GM21619 (cell line): ENCODE measurements at regions not wholly inside any gene's neighbourhood (a gene's known extent, or its start where the extent isn't known, plus 50 kb on each side); places are given as distances from the start of the nearest gene placed in this dataset.

Experiments used
- ATAC-seq: cut with Tn5 transposase; IDR thresholded peaks from one replicate; pipeline ENCODE4 v1.9.1; 2021; ENCODE audit not compliant: unreplicated experiment

DNA sequence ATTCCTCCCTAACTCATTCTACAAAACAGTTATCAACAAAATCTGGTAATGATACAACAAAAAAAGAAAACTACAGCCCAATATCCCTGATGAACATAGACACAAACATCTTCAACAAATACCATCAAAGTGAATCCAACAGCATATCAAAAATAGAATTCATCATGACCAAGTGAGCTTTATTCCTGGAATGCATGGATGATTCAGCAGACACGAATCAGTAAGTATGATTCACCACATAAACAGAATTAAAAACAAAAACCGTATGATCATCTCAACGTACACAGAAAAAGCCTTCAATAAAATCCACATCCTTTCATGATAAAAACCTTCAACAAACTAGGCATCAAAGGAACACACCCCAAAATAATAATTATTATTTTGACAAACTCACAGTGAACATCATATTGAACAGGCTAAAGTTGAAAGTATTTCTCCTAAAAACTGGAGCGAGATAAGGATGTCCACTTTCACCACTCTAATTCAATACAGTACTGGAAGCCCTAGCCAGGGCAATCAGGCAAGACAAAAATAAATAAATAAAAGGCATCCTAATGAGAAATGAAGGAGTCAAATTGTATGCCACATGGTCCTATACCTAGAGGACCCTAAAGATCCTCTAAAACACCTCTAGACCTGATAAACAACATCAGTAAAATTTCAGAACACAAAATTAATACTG, 305.1 kb upstream of the RGMB start:
- no peak for ATAC-seq

DNA sequence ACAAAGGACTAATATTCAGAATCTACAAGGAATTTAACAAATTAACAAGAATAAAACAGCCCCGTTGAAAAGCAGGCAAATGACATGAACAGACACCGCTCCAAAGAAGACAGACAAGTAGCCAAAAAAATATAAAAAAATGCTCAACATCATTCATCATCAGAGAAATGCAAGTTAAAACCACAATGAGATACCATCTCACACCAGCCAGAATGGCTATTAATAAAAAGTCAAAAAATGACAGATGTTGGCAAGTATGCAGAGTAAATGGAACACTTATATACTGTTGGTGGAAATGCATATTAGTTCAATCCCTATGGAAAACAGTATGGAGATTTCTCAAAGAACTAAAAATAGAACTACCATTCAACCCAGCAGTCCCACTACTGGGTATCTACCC, 302.7 kb upstream of the RGMB start:
- no peak for ATAC-seq

DNA sequence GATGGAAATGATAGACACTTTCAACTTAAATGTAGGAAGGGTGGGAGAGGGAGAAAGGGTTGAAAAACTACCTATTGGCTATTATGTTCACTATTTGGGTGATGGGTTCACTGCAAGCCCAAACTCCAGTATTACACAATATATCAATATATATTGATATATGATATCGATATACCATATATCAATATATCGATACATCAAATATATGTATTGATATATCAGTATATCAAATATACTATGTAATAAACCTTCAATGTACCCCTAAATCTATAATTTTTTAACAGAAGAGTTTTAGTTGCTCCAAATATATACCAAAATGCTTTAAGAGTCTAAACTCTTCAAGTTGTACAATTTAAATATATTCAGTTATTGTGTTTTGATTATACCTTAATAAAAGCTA, 302.0 kb upstream of the RGMB start:
- ATAC-seq: no peak

DNA sequence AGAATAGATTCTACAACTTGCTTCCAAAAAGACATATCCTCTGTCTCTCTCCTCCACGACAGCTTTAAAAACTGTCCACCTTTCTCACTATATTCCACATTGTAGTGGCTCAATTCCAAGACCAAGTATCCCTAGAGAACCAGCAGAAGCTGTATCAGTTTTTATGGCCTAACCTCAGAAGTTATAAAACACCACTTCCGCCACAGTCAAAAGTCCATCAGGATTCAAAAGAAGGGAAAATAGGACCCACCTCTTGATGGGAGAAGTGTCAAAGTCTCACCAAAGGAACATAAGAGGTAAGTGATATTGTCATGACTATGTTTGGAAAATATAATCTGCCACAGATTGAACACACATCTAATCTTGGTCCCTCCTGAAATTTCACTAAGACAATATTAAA, 299.2 kb upstream of the RGMB start:
- ATAC-seq: no peak

DNA sequence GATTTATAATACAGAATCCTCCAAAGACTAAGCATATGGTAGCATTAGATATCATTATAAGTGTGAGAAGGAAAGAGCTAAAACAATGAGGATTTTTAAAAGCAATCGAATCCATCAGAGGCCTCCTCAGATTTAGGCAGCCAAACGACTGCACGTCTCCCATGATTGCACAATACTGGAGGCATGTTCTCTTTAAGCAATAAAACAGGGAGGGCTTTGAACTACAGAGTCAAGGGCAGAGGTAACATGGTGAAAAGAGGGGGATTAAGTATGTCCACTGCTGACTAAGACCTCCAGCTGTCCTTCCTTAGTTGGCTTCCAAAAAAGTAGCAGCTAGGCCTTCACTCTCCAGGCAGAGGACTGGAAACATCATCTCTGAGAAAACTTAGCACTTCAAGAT, 298.7 kb upstream of the RGMB start:
- ATAC-seq: no peak

DNA sequence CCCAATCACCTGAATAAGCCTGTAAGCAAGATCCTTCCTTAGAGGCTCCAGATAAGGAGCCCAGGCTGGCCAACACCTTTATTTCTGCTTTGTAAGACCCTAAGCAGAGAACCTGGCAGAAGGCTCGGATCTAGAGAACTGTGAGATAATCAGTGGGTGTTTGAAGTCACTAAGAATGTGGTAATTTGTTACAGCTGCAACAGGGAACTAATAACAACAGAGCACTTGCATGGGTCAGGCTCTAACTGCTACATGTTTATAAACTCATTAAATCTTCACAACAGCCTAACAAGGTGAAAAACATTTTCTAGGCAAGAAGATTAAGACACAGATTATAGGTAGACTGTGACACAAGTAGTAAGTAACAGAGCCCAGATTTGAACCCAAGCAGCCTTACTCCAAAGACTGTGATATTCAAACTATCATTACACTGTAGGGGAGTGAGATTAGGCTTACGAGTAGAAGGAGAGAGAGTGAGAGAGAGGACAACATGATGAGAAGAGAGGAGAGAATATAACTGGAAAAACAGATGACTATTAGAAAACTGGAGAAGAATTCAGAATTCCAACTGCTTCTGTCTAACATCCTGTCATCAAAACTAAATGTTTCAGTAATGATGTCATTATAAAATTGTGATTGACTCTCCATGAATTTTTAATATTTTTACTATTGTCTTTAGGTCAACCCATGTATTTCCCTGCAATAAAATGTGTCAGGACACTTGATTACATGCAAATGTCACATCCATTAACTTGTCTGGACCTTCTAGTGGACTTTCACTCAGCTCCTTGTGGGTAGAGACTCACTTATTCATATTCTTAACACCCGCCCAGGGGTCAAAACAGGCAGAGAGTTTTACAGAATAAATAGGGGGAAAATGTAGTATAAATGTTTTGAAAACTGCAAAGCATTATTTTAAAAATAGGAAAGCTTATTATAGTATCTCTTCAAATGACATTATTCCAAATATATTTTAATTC, 290.9 kb upstream of the RGMB start:
- ATAC-seq: no peak

DNA sequence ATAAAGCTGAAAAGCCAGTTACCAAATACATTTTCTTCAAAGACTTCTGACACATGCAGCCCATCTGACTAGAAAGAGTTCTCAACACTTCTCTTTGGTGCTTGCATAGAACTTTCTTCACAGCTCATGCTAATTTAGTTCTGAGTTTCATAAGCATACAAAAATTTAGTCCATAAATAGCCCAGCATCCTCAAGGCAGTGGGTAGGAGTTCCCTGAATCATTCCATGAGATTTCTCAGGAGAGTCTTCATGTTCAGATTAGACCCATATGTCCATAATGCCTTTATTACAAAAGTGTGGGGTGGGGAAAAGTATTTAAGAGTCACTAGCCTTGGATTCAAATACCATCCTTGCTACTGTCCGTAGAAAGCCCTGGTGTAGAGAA, 290.2 kb upstream of the RGMB start:
- no peak for ATAC-seq

DNA sequence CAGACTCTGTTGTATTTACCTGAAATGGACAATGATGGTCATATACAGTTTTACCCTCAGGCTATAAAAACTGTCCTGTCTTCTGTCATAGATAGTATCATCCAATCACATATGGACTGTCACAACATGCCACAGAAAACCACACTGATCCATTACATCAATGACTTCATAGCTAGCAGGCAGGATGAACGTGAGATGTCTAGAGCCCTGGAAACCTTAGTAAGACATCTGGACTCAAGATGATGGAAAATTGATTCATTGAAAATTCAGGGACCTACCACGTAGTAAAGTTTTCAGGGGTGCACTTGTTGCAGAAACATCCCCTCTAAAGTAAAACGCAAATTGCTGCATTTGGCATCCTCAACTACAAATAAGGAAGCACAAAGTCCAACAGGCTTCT, 284.4 kb upstream of the RGMB start:
- no peak for ATAC-seq

DNA sequence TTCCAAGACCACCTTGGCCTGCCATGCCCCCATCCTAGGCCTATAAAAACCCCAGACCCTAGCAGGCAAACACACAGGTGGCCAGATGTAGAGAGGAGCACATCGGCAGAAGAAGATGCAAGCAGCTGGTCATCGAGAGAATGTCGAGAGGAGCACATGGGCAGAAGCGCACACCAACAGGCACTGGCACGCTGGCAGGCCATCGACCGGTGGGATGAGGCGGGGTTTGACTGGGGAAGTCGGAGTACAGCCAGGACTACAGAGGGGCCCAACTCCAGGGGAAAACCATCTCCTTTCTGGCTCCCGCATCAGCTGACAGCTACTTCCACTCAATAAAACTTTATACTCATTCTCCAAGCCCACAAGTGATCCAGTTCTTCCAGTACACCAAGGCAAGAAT, 283.1 kb upstream of the RGMB start:
- ATAC-seq: no peak

DNA sequence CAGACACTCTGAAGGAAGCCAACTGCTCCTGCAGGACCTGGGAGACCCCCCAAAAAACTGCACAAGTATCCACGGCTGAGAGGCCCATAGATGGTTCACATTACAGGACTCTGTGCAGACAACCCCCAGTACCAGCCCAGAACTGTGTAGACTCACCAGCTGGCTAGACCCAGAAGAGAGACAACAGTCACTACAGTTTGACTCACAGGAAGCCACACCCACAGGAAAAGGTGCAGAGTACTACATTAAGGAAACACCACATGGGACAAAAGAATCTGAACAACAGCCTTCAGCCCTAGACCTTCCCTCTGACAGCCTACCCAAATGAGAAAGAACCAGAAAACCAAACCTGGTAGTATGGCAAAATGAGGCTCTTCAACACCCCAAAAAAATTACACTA, 281.2 kb upstream of the RGMB start:
- no peak for ATAC-seq

DNA sequence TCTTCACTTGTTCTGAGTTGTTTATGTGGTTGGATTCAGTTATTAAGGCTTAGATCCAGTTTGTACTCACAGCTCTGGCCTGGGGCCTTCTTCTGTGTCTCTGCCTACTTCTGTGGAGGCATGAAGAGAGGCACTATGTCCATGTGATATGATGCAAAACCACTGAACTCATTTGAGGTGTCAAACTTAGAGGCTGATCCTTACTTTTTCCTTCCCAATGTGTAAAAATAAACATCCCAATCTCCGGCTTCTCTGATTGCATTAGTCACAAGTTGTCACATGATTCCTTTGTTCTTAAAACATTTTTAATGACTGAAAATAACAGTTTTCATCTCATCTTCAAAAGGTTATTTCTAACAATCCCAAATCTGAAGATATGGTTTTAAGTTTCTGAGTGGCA, 276.0 kb upstream of the RGMB start:
- no peak for ATAC-seq

DNA sequence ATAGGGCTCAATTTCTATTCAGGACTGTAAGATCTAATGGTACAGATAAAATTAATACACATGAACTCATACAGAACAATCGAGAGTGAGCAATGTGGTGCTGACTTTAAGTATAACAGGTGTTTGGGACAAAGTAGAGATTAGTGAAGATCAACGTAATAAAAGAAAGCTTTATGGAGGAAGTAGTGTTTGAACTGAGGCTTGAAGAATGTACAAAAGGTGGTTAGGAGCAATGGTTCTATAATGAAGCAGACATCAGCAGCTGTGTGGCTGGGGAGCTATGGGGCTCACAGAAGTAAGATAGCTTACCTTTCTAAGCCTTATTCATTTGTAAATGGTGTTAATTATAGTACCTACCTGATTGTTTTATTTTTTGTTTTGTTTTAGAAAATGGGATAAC, 275.4 kb upstream of the RGMB start:
- ATAC-seq: no peak

DNA sequence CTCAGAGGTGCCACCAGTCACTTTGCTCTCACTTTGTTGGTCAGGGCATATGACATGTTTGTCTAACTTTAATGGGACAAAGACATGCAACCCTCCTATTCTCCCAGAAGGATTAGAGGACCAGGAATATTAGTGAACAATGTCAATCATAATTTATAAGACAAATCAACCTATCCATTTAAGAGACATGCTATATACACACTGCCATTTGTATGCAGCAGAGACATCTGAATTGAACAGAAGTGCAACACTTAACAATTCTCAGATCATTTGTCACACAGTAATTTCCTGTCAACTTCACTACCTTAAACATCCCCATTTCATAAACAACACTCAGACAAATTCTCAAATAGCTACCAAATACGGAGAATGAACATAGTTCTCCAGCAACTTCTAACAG, 273.6 kb upstream of the RGMB start:
- ATAC-seq: no peak

DNA sequence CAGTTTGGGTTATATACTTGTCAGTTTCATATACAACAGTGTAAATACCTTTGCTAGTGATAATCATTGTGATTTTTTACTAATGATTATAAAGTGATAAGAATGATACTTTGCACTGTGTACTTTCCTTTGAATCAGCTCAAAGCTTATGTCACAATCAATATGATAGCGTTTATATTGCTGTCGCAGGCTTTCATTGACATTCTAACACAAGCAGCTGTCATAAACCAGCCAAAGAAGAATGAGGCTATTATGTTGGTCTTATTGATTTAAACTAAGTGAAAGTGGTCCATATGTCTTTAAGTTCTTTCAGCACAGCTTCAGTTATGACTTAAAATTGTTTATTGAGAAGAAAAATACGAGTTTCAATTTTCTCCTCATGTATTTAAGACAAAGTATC, 272.7 kb upstream of the RGMB start:
- no peak for ATAC-seq

DNA sequence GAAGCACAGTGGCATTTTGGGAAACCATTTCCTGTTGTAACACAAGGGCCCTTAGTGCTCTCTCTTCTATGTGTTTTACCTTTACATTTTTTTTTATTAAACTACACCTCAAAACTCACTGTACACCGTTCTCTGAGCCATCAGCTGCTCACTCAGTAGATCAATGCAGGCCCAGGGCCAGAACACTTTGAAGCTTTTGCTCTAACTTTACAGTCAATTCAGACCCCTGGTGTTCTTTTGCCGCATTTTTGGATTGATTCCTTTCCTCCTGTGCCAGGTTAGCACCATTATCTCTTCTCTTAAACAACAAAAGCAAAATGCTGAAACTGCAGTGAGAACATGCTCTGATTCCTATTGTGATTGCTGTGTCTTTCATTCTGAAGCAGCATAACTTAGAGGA, 269.8 kb upstream of the RGMB start:
- ATAC-seq: no peak

DNA sequence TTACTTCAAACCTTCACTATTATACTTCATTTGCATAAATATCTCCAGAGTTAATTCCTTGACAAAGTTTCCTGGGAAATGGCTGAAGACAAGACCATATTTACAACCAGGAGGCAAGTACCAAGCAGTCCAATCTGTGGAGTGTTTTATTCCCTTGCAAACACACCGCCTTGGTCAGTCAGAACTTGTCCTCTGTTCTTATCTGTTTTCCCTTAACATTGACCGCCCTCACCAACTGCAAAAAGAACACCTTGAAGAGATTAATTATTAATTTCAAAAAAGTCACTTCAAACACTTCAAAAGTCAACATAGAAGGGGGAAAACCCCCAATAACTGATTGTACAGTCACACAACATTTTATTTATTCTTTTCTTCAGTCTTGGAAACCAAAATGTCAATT, 269.0 kb upstream of the RGMB start:
- ATAC-seq: no peak

DNA sequence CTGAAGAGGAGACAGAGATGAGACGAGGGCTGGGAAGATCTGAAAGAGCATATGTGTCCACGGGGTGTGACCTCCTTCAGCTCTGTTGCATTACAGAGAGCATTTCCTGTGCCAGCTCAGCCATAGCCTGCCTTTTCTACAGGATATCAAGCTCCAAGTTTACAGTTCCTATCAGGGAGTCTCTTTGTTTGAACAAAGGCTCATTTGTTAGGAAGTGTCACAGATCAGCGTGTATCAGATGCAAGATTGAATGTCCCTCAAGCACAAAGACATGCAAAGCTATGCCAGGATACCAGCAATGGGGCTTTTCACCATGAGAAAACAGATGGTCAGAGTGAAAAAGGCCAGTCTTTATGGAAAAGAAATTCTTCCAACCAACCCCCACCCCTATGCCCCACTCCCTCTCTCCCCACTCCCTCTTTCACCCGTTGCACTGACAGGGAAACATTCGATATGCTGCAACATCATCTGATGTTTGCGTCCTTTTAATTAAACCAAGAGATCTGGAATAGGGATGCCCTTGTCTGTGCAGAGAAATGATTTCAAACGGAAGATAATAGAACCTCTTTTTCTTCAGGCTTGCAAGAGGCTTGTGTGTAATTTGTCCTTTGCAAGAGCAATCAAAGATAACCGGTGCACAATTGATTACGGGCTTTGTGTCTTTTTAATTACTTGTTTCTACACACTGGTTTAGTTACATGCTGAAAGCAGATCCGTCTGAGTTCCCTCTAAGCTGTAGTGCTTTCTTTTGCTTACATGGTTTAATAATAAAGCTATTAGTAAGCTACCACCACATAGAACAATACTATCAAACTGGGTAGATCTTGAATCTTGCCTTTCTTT, 263.1 kb upstream of the RGMB start:
- ATAC-seq: no peak

DNA sequence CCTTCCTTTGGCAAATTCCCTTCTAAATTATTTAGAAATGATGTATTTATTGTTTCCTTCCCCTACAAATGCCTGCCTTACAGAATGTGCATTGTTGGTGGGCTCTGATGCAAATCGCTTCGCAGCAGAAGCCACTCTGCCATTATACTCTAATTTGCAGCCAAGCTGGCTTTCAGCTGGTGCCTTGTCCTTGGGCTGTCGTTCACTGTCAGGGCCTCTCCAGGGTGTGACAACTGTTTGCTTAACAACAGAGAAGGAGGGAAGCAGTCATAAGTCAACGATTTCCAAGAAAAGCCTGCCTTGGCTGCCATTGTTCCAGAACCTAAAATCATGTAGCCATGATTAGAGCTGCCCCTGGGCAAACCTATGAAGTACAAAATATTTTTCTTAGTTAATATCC, 260.1 kb upstream of the RGMB start:
- ATAC-seq: no peak

DNA sequence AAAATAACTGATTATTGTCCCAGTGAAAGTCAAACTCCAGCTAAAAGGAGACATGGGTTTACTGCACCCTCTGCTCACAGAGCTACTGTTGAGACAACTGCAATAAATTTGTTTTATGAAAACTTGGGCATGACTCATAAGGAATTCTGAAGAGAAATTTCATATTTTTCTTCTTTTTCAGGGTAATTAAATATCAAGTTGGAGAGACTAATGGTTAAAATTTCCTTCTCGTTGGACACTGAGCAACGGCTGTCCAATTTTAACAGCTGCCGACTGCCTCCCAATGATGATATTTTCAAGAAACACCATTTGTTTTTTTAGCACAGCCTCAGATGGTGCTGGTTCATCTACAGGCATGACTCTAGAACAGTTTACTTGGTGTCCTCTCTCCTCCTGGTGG, 259.2 kb upstream of the RGMB start:
- ATAC-seq: no peak

DNA sequence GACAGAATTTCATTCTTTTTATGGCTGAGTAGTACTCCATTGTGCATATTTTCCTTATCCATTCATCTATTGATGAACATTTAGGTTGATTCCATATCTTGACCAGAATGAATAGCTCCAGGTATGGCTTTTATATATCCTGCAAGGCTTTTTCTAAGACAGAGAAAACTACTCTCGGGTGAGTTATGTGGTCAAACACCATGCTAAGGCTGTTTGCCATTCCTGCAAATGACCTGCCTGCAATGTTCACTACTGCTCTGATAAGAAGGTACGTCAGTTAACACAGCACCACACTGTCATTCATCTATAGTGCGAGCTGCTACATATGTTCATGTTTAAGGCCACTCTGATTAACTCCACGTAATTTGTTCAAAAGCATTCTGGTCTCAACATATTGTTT, 256.8 kb upstream of the RGMB start:
- no peak for ATAC-seq

DNA sequence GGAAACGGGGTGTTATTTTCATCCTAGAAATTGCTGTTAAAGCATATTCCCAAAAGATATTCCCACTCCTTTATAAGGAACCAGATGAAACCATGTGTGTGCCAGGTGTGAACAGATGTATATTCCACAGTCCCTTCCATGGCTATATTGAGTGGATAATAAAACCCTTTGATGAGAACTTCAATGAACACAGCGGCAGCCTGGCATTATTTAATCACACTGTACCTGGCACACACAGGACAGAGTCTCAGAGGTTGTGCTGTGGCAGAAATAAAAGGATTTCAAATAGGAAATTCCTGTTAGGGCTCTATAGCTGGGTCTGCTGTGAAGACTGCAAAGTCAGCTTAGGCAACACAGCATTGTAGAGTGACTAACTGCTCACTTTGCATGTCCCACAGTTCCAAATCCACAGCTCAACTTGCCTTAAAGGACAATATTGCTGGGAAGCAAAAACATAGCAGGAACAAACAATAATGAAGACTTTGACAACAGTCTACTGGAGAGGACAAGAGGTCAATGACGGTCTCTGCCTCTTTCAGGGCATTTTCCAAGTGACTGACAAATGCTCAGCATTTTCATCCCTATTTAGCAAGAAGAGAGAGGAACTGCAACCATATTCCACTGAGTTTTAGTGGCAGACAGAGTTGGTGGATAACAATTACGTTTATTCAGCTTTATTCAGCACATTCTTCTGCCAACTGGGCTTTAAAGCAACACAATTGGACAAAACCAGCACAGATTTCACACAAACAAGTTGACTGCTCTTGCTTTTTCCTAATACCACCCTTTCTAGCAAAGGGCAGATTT, 255.7 kb upstream of the RGMB start:
- no peak for ATAC-seq
